ENCODE measurements at regions not wholly inside any gene's neighbourhood (a gene's known extent, or its start where the extent isn't known, plus 50 kb on each side); places are given as distances from the start of the nearest gene placed in this dataset.

GRCh38 chr4:85419103-85419502, 55.8 kb upstream of the ARHGAP24 start:
- H3K4me2 ChIP-seq (ENCODE audit: low read length, poor library complexity, severe bottlenecking) = no peak overlapping the region
- H2BK5ac ChIP-seq (ENCODE audit: low read depth, low read length, poor library complexity, severe bottlenecking) = no peak overlapping the region
- WGBS = 67% methylated on average over 2 of the region's 2 CpGs
- no peak overlapping the region for H3K4me3 ChIP-seq (ENCODE audit: insufficient read depth in 1 of 2, low read depth in 1 of 2, low read length in 2 of 2)
- no peaks in the 10 kb centered on the region for H3K79me1 ChIP-seq (replicated peaks; ENCODE audit: low read length, poor library complexity, severe bottlenecking)
- H3K9me3 ChIP-seq (ENCODE audit: control insufficient read depth, low read length) = no peaks in the 10 kb centered on the region
- no peak overlapping the region for H3K14ac ChIP-seq (ENCODE audit: low read length in 2 of 2)
- H4K8ac ChIP-seq (ENCODE audit: low read length) = no peak overlapping the region
- no peak overlapping the region for H2AFZ ChIP-seq (ENCODE audit: low read depth, low read length)
- H3K27me3 ChIP-seq (ENCODE audit: control insufficient read depth in 1 of 2, insufficient read depth in 1 of 2, low read length in 2 of 2) = no peaks in the 10 kb centered on the region
- H3K18ac ChIP-seq (ENCODE audit: low read depth in 1 of 2, low read length in 2 of 2) = no peak overlapping the region
- no peak overlapping the region for H2BK120ac ChIP-seq (ENCODE audit: low read depth, low read length)
- no peak overlapping the region for H4K91ac ChIP-seq (ENCODE audit: low read length)
- no peak overlapping the region for H3K23ac ChIP-seq (ENCODE audit: low read length in 2 of 2)
- no peak overlapping the region for H2BK15ac ChIP-seq (ENCODE audit: low read depth, poor library complexity, severe bottlenecking)
- no peak overlapping the region for H2AK5ac ChIP-seq (ENCODE audit: low read length, severe bottlenecking)
- H3K4ac ChIP-seq (ENCODE audit: low read depth in 1 of 2, low read length in 2 of 2) = no peak overlapping the region
- H3K4me1 ChIP-seq (ENCODE audit: control insufficient read depth, insufficient read depth, low read depth, low read length) = no peaks in the 10 kb centered on the region
- no peak overlapping the region for H3K9ac ChIP-seq (ENCODE audit: low read length)
- H3K27ac ChIP-seq (ENCODE audit: low read length, poor library complexity, severe bottlenecking) = no peak overlapping the region
- H3K36me3 ChIP-seq (ENCODE audit: control insufficient read depth in 1 of 2, insufficient read depth in 2 of 2, low read depth in 1 of 2, low read length in 2 of 2) = no peaks in the 10 kb centered on the region
- no peak for DNase-seq
- H2BK12ac ChIP-seq (ENCODE audit: low read length in 2 of 2) = no peak overlapping the region

GRCh38 chr4:85420831-85421230, 54.1 kb upstream of the ARHGAP24 start:
- Histone ChIP-seq H3K23ac (ENCODE audit: low read length in 2 of 2) (no peak overlapping the region), H3K79me1 (replicated peaks; ENCODE audit: low read length, poor library complexity, severe bottlenecking) (no peaks in the 10 kb centered on the region), H3K27me3 (ENCODE audit: control insufficient read depth in 1 of 2, insufficient read depth in 1 of 2, low read length in 2 of 2) (no peaks in the 10 kb centered on the region), H3K27ac (ENCODE audit: low read length, poor library complexity, severe bottlenecking) (no peak overlapping the region), H2BK15ac (ENCODE audit: low read depth, poor library complexity, severe bottlenecking) (no peak overlapping the region), H3K9ac (ENCODE audit: low read length) (no peak overlapping the region), H3K4ac (ENCODE audit: low read depth in 1 of 2, low read length in 2 of 2) (no peak overlapping the region), H2BK120ac (ENCODE audit: low read depth, low read length) (no peak overlapping the region), H3K14ac (ENCODE audit: low read length in 2 of 2) (peak overlapping the region in 1 of 2 experiments; percentile 48), H2BK12ac (ENCODE audit: low read length in 2 of 2) (no peak overlapping the region), H2AK5ac (ENCODE audit: low read length, severe bottlenecking) (no peak overlapping the region), H3K18ac (ENCODE audit: low read depth in 1 of 2, low read length in 2 of 2) (peak overlapping the region in 1 of 2 experiments; percentile 8), H3K4me1 (ENCODE audit: control insufficient read depth, insufficient read depth, low read depth, low read length) (no peaks in the 10 kb centered on the region), H3K36me3 (ENCODE audit: control insufficient read depth in 1 of 2, insufficient read depth in 2 of 2, low read depth in 1 of 2, low read length in 2 of 2) (no peaks in the 10 kb centered on the region), H4K91ac (ENCODE audit: low read length) (no peak overlapping the region), H2BK5ac (ENCODE audit: low read depth, low read length, poor library complexity, severe bottlenecking) (no peak overlapping the region), H3K4me3 (ENCODE audit: insufficient read depth in 1 of 2, low read depth in 1 of 2, low read length in 2 of 2) (no peak overlapping the region), H2AFZ (ENCODE audit: low read depth, low read length) (peak overlapping the region; percentile 14), H4K8ac (ENCODE audit: low read length) (no peak overlapping the region), H3K4me2 (ENCODE audit: low read length, poor library complexity, severe bottlenecking) (no peak overlapping the region), H3K9me3 (ENCODE audit: control insufficient read depth, low read length) (no peaks in the 10 kb centered on the region)
- WGBS = 95% methylated on average over 4 of the region's 6 CpGs
- DNase-seq = no peak

DNA sequence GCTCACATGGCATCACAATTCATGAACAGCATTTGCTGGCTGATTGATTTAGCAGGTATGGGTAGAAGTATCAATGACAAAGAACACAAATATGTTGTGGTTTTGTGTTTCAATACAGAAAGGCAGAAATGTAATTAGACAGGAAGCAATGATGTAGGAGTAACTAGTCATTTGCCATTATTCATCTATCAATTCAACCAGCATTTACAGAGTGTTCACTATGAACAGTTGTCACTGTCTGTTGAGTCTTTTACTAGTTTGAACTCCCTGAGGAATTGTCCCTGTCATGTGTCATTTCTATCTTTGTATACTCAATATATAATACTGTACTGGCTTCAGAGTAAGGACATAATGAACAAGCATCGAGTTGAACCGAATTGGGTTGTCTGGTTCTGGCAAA, 51.5 kb upstream of the ARHGAP24 start:
- Histone ChIP-seq H3K14ac (ENCODE audit: low read length in 2 of 2) (no peak overlapping the region), H3K4me3 (ENCODE audit: insufficient read depth in 1 of 2, low read depth in 1 of 2, low read length in 2 of 2) (no peak overlapping the region), H3K27ac (ENCODE audit: low read length, poor library complexity, severe bottlenecking) (no peak overlapping the region), H3K9ac (ENCODE audit: low read length) (no peak overlapping the region), H2AK5ac (ENCODE audit: low read length, severe bottlenecking) (no peak overlapping the region), H3K9me3 (ENCODE audit: control insufficient read depth, low read length) (no peaks in the 10 kb centered on the region), H4K8ac (ENCODE audit: low read length) (no peak overlapping the region), H3K4me1 (ENCODE audit: control insufficient read depth, insufficient read depth, low read depth, low read length) (no peaks in the 10 kb centered on the region), H3K18ac (ENCODE audit: low read depth in 1 of 2, low read length in 2 of 2) (no peak overlapping the region), H3K4ac (ENCODE audit: low read depth in 1 of 2, low read length in 2 of 2) (no peak overlapping the region), H2BK120ac (ENCODE audit: low read depth, low read length) (no peak overlapping the region), H3K36me3 (ENCODE audit: control insufficient read depth in 1 of 2, insufficient read depth in 2 of 2, low read depth in 1 of 2, low read length in 2 of 2) (no peaks in the 10 kb centered on the region), H2BK15ac (ENCODE audit: low read depth, poor library complexity, severe bottlenecking) (no peak overlapping the region), H3K23ac (ENCODE audit: low read length in 2 of 2) (no peak overlapping the region), H3K4me2 (ENCODE audit: low read length, poor library complexity, severe bottlenecking) (no peak overlapping the region), H3K79me1 (replicated peaks; ENCODE audit: low read length, poor library complexity, severe bottlenecking) (no peaks in the 10 kb centered on the region), H3K27me3 (ENCODE audit: control insufficient read depth in 1 of 2, insufficient read depth in 1 of 2, low read length in 2 of 2) (no peaks in the 10 kb centered on the region), H2BK12ac (ENCODE audit: low read length in 2 of 2) (no peak overlapping the region), H2AFZ (ENCODE audit: low read depth, low read length) (no peak overlapping the region), H2BK5ac (ENCODE audit: low read depth, low read length, poor library complexity, severe bottlenecking) (no peak overlapping the region), H4K91ac (ENCODE audit: low read length) (no peak overlapping the region)
- no peak for DNase-seq
- 71% methylated on average over 2 of the region's 2 CpGs for WGBS

Measured in mesenchymal stem cell (in vitro differentiated cells and primary cell).